H1 (cell line): ENCODE measurements at regions not wholly inside any gene's neighbourhood (a gene's known extent, or its start where the extent isn't known, plus 50 kb on each side); places are given as distances from the start of the nearest gene placed in this dataset.

Experiments used
- CBX8 ChIP-seq: fragments of 300-800, 300-1000 bp; sonication (generic); IDR thresholded peaks from 2 replicates; pipeline ENCODE4 v1.7.1; 2016; ENCODE audit warnings: low read depth, low read length, borderline replicate concordance
- CHD2 ChIP-seq: IDR thresholded peaks from 2 replicates; pipeline ENCODE4 v1.6.1; 2012; ENCODE audit warnings: low read length, improper control_type of control experiment
- CREB1 ChIP-seq: IDR thresholded peaks from 2 replicates; pipeline ENCODE4 v1.6.1; 2012; ENCODE audit warnings: inconsistent platforms
- EP300 ChIP-seq, 2 experiments: IDR thresholded peaks; 1 replicate in 1 of 2; 2 replicates in 1 of 2; pipeline ENCODE4 v1.6.1; 2011 to 2012; ENCODE audit warnings: low read depth in 2 of 2, low read length in 2 of 2, mild to moderate bottlenecking in 2 of 2, borderline replicate concordance in 1 of 2, inconsistent platforms in 1 of 2, moderate library complexity in 1 of 2
- KDM1A ChIP-seq: fragments of 200-600, 300-600 bp; sonication (generic); IDR thresholded peaks from 2 replicates; pipeline ENCODE4 v1.7.1; 2016; ENCODE audit warnings: mild to moderate bottlenecking, low read length, borderline replicate concordance
- POLR2A ChIP-seq, 2 experiments: IDR thresholded peaks; 1 replicate in 1 of 2; 2 replicates in 1 of 2; pipeline ENCODE4 v1.6.1; 2011; ENCODE audit warnings: low read depth in 2 of 2, low read length in 2 of 2, mild to moderate bottlenecking in 2 of 2; ENCODE audit errors: control extremely low read depth in 1 of 2
- POLR2AphosphoS5 ChIP-seq: IDR thresholded peaks from 2 replicates; pipeline ENCODE4 v1.6.1; 2011; ENCODE audit warnings: low read depth, low read length
- SP1 ChIP-seq: IDR thresholded peaks from 2 replicates; pipeline ENCODE4 v1.6.1; 2011; ENCODE audit warnings: low read depth, low read length
- YY1 ChIP-seq: IDR thresholded peaks from 2 replicates; pipeline ENCODE4 v1.6.1; 2011; ENCODE audit warnings: low read depth, mild to moderate bottlenecking, low read length
- TF ChIP-seq, protein P1 (sequence below), 3 experiments: IDR thresholded peaks; 1 replicate in 2 of 3; 2 replicates in 1 of 3; pipeline versions ENCODE4 v1.5.1 to v1.6.1; 2011; ENCODE audit warnings: low read length in 3 of 3, mild to moderate bottlenecking in 3 of 3, inconsistent platforms in 2 of 3, low read depth in 1 of 3, moderate library complexity in 1 of 3; ENCODE audit not compliant: insufficient read depth in 1 of 3; ENCODE audit errors: control extremely low read depth in 1 of 3

DNA sequence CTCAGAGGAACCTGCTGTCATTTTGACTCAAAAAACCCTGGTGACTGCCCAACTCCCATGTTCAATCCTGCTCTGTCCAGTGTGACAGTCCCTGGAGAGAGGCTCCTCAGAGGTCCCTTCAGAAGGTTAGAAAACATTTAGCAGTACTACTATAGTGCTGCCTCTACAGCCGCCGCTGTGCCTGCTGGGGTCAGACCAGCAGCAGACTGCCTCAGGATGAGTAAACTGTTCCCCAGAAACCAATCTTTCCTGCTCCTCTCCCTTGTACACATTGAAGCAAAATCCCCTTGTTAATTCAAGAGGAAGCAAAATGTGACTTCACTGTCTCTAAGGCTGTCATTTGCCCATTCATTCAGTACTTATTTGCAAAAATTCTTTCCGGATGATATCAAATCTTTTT, 94.8 kb upstream of the SMARCA2 start:
- TF ChIP-seq CBX8 = no peak
- TF ChIP-seq POLR2AphosphoS5 = no peak
- TF ChIP-seq POLR2A (IDR thresholded peaks at IDR 0.05; ENCODE audit: control extremely low read depth in 1 of 2, low read depth in 2 of 2, low read length in 2 of 2) = no peak
- TF ChIP-seq YY1 = no peak
- no peak for TF ChIP-seq CHD2
- no peak for TF ChIP-seq EP300 (IDR thresholded peaks at IDR 0.05; ENCODE audit: borderline replicate concordance in 1 of 2, low read depth in 2 of 2, low read length in 2 of 2)
- TF ChIP-seq, protein P1, sequence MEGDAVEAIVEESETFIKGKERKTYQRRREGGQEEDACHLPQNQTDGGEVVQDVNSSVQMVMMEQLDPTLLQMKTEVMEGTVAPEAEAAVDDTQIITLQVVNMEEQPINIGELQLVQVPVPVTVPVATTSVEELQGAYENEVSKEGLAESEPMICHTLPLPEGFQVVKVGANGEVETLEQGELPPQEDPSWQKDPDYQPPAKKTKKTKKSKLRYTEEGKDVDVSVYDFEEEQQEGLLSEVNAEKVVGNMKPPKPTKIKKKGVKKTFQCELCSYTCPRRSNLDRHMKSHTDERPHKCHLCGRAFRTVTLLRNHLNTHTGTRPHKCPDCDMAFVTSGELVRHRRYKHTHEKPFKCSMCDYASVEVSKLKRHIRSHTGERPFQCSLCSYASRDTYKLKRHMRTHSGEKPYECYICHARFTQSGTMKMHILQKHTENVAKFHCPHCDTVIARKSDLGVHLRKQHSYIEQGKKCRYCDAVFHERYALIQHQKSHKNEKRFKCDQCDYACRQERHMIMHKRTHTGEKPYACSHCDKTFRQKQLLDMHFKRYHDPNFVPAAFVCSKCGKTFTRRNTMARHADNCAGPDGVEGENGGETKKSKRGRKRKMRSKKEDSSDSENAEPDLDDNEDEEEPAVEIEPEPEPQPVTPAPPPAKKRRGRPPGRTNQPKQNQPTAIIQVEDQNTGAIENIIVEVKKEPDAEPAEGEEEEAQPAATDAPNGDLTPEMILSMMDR (IDR thresholded peaks at IDR 0.05; ENCODE audit: control extremely low read depth in 1 of 3, insufficient read depth in 1 of 3, low read depth in 1 of 3, low read length in 3 of 3) = no peak
- TF ChIP-seq CREB1 = no peak
- no peak for TF ChIP-seq KDM1A
- no peak for TF ChIP-seq SP1
